Stimulated activated CD4-positive, alpha-beta T cell treated with anti-CD3 and anti-CD28 coated beads, Interleukin-4, amount 100 ng/mL, for 24 hours (primary cell): ENCODE measurements at regions not wholly inside any gene's neighbourhood (a gene's known extent, or its start where the extent isn't known, plus 50 kb on each side); places are given as distances from the start of the nearest gene placed in this dataset.

ENCODE experiments used
- DNase-seq: peaks from one replicate; pipeline ENCODE4 v3.0.0-alpha.2; 2020

GRCh38 chr9:86405926-86406325, 51.7 kb upstream of the TUT7 start:
- DNase-seq, result peak; percentile 47

GRCh38 chr9:86405086-86405491, 50.9 kb upstream of the TUT7 start:
- no peak for DNase-seq
